Central memory CD8-positive, alpha-beta T cell (primary cell): ENCODE measurements at regions not wholly inside any gene's neighbourhood (a gene's known extent, or its start where the extent isn't known, plus 50 kb on each side); places are given as distances from the start of the nearest gene placed in this dataset.

Source experiments
- ATAC-seq: fragments of 150-1000 bp; cut with Tn5 transposase; replicated peaks from 2 replicates; pipeline ENCODE4 v1.10.0; 2022; ENCODE audit warnings: mild to moderate bottlenecking, moderate FRiP score, moderate number of reproducible peaks; ENCODE audit not compliant: poor library complexity, severe bottlenecking; ENCODE audit errors: extremely low read depth
- DNase-seq, 2 donors: peaks; one replicate each; pipeline ENCODE4 v3.0.0; 2021; ENCODE audit warnings: low spot score in 2 of 2
- H3K27ac Mint-ChIP-seq: one replicate; pipeline ENCODE4 v1.8.0; 2022; ENCODE audit warnings: low read depth, mild to moderate bottlenecking, moderate library complexity, mixed read lengths
- H3K27me3 Mint-ChIP-seq: one replicate; pipeline ENCODE4 v1.8.0; 2022; ENCODE audit warnings: mixed read lengths
- H3K36me3 Mint-ChIP-seq: one replicate; pipeline ENCODE4 v1.8.0; 2022; ENCODE audit warnings: mild to moderate bottlenecking, moderate library complexity, mixed read lengths; ENCODE audit not compliant: insufficient read depth
- H3K4me1 Mint-ChIP-seq: one replicate; pipeline ENCODE4 v1.8.0; 2022; ENCODE audit warnings: mixed read lengths
- H3K4me3 Mint-ChIP-seq: one replicate; pipeline ENCODE4 v1.8.0; 2022; ENCODE audit warnings: mild to moderate bottlenecking, moderate library complexity, mixed read lengths
- H3K9me3 Mint-ChIP-seq: one replicate; pipeline ENCODE4 v1.8.0; 2022; ENCODE audit warnings: mixed read lengths

DNA sequence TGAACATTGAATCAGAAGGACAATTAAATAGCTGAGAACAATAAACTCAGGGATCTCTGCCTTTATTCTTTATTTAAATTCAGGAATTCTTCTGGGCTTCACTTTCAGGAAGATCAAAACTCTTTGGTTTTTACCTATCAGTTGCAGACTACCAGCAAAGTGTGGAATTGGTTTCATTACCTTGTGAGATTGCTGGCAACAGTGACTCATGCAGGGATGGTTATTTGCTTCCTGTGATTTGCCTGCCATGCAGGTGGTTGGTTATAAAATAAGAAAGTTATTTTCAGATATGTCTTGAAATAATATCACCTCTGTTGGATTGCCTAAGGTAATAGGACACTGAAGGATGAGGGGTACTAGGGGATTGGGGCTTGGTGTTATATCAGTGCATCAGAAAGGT is 204.6 kb downstream of the PTBP2 start:
- peaks cover 6% of the 10 kb centered on the region for H3K9me3 Mint-ChIP-seq
- no peaks in the 10 kb centered on the region for H3K4me1 Mint-ChIP-seq
- no peaks in the 10 kb centered on the region for H3K36me3 Mint-ChIP-seq
- H3K4me3 Mint-ChIP-seq: no peak overlapping the region
- ATAC-seq (no peak), DNase-seq (no peak)
- no peak overlapping the region for H3K27ac Mint-ChIP-seq
- peaks cover under 1% of the 10 kb centered on the region for H3K27me3 Mint-ChIP-seq

DNA sequence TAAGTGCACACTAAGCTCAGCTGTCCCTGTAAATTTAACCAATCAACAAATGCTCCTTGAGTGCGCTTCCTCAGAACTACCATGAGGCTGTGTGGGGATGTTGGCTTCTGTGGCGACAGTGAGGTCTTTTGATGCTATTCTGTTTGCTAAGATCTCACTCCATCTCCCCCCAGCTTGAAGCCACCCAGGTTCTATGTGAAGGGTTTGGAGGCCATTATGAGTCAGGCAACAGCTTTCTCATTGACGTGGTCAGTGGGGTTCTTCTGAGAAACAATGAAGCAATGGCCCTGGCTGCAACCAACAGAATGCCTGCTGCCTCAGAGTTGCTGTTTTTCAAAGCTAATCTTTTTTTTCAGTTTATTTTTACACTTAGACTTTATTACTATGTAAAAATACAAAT is 205.5 kb downstream of the PTBP2 start:
- no peaks in the 10 kb centered on the region for H3K36me3 Mint-ChIP-seq
- ATAC-seq (no peak), DNase-seq (no peak)
- peaks cover 6% of the 10 kb centered on the region for H3K9me3 Mint-ChIP-seq
- no peak overlapping the region for H3K4me3 Mint-ChIP-seq
- H3K4me1 Mint-ChIP-seq: no peaks in the 10 kb centered on the region
- no peak overlapping the region for H3K27ac Mint-ChIP-seq
- peaks cover 10% of the 10 kb centered on the region for H3K27me3 Mint-ChIP-seq

DNA sequence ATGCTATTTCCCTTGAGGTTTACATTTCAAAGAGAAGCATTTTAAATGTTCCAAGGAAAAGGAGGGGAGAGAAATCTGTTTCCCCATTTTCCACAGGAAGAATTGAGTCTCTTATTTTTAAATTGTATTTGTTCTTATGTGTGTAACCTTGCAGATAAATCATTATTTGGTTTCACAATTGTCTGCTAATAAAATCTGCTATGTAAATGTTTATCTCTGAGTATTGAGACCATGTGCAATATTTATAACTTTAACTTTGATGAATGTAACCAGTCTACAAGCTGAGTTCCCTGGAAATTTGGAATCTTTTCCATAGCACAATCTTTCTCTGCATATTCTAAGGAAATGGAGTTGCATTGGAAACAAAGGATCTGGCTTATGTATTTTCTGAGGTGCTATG is 209.6 kb downstream of the PTBP2 start:
- no peaks in the 10 kb centered on the region for H3K9me3 Mint-ChIP-seq
- no peak for ATAC-seq
- peaks cover 17% of the 10 kb centered on the region for H3K27me3 Mint-ChIP-seq

DNA sequence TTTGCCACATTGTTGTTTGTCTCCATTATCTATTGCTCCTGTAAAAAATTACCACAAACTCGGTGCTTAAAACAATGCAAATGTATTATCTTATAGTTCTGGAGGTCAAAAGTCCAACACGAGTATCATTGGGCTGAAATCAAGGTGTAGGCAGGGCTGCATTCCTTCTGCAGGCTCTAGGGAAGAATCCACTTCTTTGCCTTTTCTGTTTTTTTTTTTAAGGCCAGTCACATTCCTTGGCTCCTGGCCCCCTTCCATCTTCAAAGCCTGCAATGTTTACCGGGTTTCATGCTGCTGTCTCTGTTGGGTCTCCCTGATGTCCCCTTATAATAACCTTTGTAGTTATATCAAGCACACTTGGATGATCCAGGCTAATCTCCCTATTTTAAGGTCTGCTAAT is 212.7 kb downstream of the PTBP2 start:
- no peak overlapping the region for H3K4me3 Mint-ChIP-seq
- DNase-seq (no peak), ATAC-seq (no peak)
- H3K36me3 Mint-ChIP-seq: no peaks in the 10 kb centered on the region
- H3K27me3 Mint-ChIP-seq: peaks cover 17% of the 10 kb centered on the region
- H3K4me1 Mint-ChIP-seq: no peaks in the 10 kb centered on the region
- H3K27ac Mint-ChIP-seq: no peak overlapping the region
- no peaks in the 10 kb centered on the region for H3K9me3 Mint-ChIP-seq

More for the DNA sequence above, 209.6 kb downstream of the PTBP2 start:
- Mint-ChIP-seq H3K27ac (no peak overlapping the region), H3K4me3 (no peak overlapping the region), H3K36me3 (no peaks in the 10 kb centered on the region), H3K4me1 (no peaks in the 10 kb centered on the region)
- no peak for DNase-seq

DNA sequence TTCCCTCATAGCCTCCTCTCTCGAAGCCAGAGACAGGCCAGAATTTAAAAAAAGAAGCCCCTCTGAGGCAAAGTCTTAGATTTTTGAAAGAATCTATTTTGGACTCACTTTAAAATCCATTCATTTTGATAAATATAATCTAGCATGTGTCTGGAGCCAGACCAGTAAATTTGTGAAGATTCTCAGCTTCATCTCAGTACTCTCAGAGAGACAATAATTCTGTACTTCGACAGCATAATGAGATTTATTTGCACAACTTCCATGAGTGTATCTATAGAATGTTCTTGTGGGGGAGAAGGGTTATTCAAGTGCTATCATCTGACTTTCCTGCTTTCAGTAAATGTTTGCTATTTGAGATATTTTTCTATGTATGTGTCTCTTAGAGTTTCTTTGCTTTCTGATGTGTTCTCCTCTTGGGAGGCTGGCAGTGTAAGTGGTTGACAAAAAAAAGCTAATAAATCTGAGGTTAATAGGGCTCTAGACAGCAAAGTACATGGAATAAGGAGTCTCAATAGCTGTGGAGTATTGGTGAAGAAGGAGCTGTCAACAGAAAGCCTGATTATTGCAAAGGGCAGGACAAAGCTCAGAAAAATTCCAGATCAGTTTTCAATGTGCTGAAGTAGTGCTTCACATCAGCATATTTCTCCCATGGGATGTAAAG is 223.0 kb downstream of the PTBP2 start:
- Mint-ChIP-seq H3K4me3 (no peak overlapping the region), H3K9me3 (no peaks in the 10 kb centered on the region), H3K27me3 (peaks cover 22% of the 10 kb centered on the region), H3K36me3 (no peaks in the 10 kb centered on the region), H3K4me1 (no peaks in the 10 kb centered on the region), H3K27ac (no peak overlapping the region)
- ATAC-seq (no peak), DNase-seq (no peak)

DNA sequence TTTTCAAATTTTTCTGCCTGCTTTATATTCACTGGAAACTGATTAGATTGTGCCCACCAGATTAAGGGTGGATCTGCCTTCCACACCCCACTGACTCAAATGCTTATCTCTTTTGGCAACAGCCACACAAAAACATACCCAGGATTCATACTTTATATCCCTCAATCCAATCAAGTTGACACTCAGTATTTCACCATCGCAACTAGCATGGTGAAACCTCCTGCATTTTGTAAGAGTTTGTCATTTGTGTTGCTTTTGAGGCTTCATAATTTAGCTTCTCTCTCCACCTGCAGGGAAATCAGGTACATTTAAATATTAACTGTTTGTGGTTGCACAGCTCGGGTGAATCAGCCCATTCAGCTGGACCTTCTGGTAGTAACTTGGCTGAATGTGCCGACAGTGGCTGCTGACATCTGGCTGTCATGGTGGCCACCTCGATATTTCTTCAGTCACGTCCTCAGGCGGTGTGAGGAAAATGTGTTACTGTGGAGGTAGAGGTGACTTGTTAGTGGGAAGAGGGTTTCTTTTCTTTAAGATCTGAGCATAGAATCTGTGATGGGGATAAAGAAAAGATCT is 224.0 kb downstream of the PTBP2 start:
- DNase-seq (no peak), ATAC-seq (no peak)
- Mint-ChIP-seq H3K27me3 (peaks cover 22% of the 10 kb centered on the region), H3K27ac (no peak overlapping the region), H3K36me3 (no peaks in the 10 kb centered on the region), H3K4me1 (no peaks in the 10 kb centered on the region), H3K4me3 (no peak overlapping the region), H3K9me3 (no peaks in the 10 kb centered on the region)

DNA sequence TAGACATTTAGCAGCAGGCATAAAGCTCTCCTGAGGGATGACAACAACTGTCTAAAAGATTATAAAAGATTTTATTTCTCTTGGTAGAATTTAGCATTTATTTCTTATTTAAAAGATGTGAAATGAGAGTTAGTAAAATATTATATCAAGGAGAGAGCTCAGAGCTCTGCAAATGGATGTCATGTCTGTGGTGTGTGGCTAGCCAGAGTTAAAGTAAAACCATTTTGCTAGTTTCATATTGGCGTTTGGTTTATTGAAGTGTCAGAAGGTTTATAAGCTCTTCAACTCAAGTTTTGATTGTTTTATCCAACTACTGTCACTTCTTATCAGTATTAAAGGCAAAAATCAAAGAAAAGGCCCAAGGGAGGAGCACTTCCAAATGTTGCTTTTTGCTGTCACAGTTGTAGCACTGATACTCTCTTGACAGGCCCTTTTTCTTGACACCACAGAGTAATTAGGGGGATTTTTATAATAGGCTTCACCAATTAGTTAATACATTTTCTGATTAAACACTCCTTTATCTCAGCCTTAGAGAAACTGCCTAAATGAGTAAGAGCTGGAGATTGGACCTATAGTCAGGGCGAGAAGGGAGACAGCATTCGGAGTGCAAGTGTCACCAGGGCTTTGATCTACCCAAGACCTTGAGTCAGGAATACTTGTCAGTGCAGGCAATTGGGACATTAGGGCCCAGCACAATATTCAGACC is 233.9 kb downstream of the PTBP2 start:
- peaks cover 26% of the 10 kb centered on the region for H3K27me3 Mint-ChIP-seq
- H3K27ac Mint-ChIP-seq: peak overlapping the region; percentile 46
- no peaks in the 10 kb centered on the region for H3K36me3 Mint-ChIP-seq
- H3K4me1 Mint-ChIP-seq: no peaks in the 10 kb centered on the region
- DNase-seq (no peak), ATAC-seq (no peak)
- no peaks in the 10 kb centered on the region for H3K9me3 Mint-ChIP-seq
- H3K4me3 Mint-ChIP-seq: no peak overlapping the region

DNA sequence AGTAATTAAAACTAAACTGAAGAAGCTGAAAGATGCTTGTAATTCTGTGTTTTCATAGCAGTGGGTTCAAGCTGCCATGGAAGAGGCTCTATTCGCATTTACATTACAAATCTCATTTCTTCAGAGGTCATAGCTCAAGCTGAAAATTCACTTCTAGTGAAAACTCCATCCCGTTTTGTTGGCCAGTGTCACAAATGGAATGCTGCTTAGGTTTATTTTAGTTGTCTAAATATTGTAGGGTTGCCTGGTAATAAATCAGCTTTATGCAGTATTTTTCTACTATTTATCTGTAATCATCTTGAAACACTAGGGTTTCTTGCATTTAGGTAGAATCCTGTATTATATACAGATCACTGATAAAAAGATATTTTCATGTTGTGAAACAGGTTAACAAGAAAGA is 240.6 kb downstream of the PTBP2 start:
- no peak for DNase-seq
- no peak for ATAC-seq
- H3K36me3 Mint-ChIP-seq: no peaks in the 10 kb centered on the region
- no peaks in the 10 kb centered on the region for H3K4me1 Mint-ChIP-seq
- no peaks in the 10 kb centered on the region for H3K9me3 Mint-ChIP-seq
- peaks cover 24% of the 10 kb centered on the region for H3K27me3 Mint-ChIP-seq
- no peak overlapping the region for H3K27ac Mint-ChIP-seq
- H3K4me3 Mint-ChIP-seq: no peak overlapping the region

DNA sequence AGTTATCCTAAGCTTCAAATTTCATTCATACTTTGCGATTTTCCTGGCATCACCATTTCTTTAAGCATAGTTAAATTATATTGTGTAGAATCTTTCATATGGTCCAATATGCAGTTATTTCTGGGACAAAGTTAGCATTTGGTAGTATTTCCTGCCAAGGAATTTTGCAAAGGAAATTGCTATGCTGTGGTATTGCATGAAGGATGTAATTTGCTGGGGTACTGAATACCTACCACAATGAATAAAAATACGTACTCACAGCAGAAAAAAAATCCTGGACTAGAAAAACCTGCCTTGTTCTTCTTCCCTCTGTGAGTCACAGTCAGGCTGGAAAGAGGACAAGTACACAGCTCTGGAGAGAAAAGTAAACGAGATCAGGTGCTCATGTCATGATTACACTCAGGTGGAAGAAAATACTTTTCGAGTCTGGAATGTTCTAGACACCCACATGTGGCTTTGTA is 241.2 kb downstream of the PTBP2 start:
- DNase-seq (no peak), ATAC-seq (no peak)
- H3K9me3 Mint-ChIP-seq: no peaks in the 10 kb centered on the region
- peaks cover 28% of the 10 kb centered on the region for H3K27me3 Mint-ChIP-seq
- H3K4me3 Mint-ChIP-seq: no peak overlapping the region
- no peaks in the 10 kb centered on the region for H3K4me1 Mint-ChIP-seq
- no peak overlapping the region for H3K27ac Mint-ChIP-seq
- H3K36me3 Mint-ChIP-seq: no peaks in the 10 kb centered on the region

DNA sequence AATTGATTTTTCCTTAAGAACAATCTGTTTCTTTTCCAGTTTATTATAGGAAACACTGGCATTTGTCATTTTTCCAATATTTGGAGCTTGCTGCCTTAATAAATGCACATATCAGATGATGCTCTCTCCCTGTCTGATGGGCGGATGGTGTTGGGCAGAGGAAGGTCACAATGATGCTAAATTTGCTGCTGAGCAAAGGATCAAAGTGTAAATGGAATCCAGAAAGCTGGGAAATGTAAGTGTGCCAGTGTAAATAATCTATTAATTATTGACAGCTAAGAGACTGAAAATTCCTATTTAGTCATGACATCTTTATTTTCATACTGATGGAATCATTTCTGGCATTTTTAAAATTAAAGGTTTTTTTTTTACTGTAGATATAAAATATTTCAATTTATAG is 243.2 kb downstream of the PTBP2 start:
- H3K4me1 Mint-ChIP-seq: no peaks in the 10 kb centered on the region
- peaks cover 34% of the 10 kb centered on the region for H3K27me3 Mint-ChIP-seq
- no peak overlapping the region for H3K4me3 Mint-ChIP-seq
- DNase-seq: no peak
- ATAC-seq: no peak
- H3K27ac Mint-ChIP-seq: no peak overlapping the region
- no peaks in the 10 kb centered on the region for H3K36me3 Mint-ChIP-seq
- no peaks in the 10 kb centered on the region for H3K9me3 Mint-ChIP-seq

DNA sequence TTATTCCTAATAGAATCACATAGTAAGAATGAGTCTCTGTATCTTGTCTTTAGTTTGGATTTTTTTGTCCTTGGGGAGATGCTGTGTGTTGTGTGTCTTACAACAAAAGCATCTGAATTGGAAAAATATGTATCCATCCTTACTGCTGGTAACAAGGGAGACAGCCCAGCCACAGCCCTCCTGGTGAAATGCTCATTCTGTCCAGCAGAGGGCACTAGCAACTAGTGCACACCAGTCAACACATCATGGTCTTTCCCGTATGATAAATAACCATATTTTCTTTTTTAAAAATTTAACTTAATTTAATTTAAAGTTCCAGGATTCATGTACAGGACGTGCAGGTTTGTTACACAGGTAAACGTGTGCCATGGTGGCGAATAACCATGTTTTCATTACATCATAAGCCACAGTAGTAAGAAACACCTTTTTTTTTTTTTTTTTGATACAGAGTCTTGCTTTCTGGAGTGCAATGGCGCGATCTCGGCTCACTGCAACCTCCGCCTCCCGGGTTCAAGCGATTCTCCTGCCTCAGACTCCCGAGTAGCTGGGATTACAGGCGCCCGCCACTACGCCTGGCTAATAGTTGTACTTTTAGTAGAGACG is 245.1 kb downstream of the PTBP2 start:
- no peaks in the 10 kb centered on the region for H3K4me1 Mint-ChIP-seq
- H3K9me3 Mint-ChIP-seq: no peaks in the 10 kb centered on the region
- H3K4me3 Mint-ChIP-seq: no peak overlapping the region
- ATAC-seq (peak; percentile 65), DNase-seq (peak; percentile 51 to 54)
- no peaks in the 10 kb centered on the region for H3K36me3 Mint-ChIP-seq
- peaks cover 46% of the 10 kb centered on the region for H3K27me3 Mint-ChIP-seq
- H3K27ac Mint-ChIP-seq: no peak overlapping the region

DNA sequence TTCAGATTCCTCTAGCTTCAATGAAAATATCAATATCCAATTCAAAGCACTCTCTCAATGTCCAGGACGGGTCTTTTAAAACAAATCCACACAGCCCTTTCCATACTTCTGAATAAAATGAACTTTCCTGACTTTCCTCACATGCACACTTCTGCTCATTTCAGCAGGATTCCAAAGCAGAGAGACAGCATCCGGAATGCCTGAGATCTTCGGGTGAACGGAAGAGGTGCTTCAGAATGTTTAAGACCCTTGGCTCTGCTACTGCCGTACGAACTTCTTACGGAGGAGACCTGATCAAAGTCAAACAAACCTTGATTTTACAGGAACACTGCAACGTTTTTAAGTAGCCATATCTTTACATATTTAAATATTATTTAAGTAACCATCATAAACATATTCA is 245.7 kb downstream of the PTBP2 start:
- H3K9me3 Mint-ChIP-seq: no peaks in the 10 kb centered on the region
- peaks cover 41% of the 10 kb centered on the region for H3K27me3 Mint-ChIP-seq
- H3K36me3 Mint-ChIP-seq: no peaks in the 10 kb centered on the region
- DNase-seq: no peak
- ATAC-seq: no peak
- no peak overlapping the region for H3K27ac Mint-ChIP-seq
- H3K4me1 Mint-ChIP-seq: no peaks in the 10 kb centered on the region
- no peak overlapping the region for H3K4me3 Mint-ChIP-seq

DNA sequence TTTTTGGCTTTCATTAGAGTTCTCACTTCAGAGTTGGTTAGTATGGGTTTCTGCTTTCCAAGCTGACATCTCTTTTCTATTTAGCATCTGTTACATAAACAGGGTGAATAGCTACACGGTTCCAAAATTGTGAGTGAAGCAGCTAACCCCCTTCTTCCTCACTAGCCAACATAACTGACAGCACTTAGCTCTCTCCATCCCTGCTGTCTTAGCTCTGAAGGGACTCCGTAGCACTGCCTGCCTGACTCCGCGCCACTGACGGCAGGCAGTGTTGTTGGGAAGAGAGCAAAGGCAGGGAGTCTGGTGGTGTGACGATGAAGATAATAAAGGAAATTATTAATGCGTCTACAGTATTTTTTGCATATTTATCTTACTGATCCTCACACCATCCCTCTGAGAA is 247.0 kb downstream of the PTBP2 start:
- Mint-ChIP-seq H3K9me3 (no peaks in the 10 kb centered on the region), H3K27ac (no peak overlapping the region), H3K27me3 (peaks cover 37% of the 10 kb centered on the region), H3K4me1 (no peaks in the 10 kb centered on the region), H3K36me3 (no peaks in the 10 kb centered on the region), H3K4me3 (no peak overlapping the region)
- DNase-seq (no peak), ATAC-seq (no peak)
